ENCODE measurements at regions not wholly inside any gene's neighbourhood (a gene's known extent, or its start where the extent isn't known, plus 50 kb on each side); places are given as distances from the start of the nearest gene placed in this dataset.
A peak's percentile ranks its signal among the peaks of the same experiment; 100 is the strongest.
"Not testable (repeated sequence)": the region's sequence is repeated elsewhere in the genome, so short reads cannot be mapped to it uniquely, and the experiment has no call there.

DNA sequence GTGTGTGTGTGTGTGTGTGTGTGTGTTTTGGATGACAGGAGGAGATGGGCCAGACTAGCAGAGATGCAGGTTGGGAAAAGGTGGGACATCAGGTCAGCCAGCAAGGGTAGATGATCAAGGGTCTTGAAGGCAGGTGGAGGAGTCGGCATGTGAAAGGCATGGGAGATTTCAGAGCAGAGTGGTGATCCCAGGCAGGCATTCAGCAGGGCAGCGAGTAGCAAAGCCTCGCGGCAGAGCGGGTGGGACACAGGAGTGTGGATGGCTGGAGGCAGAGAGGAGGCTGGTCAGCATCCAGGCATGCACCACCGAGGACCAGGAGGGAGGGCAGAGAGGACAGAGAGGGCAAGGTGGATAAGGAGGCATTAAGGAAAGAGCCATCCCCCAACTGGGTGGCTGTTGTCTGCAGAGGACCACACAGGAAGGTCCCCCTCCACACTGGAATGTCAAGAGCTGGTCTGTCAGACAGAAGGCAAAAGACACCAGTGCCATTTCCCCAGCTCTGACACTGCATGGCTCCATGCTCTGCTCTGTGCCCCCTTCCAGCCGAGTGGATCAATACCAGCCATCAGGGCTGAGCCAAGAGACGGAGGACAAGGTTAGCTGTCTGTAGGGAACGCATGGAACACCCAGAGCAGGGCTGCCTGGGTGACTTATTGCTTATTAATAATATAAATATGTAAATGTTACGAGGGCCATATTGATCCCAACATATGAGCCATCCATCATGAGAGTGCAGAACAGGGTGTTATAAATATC is 74.8 kb upstream of the RPL38 start:
- H3K4me3 Mint-ChIP-seq, result no peak overlapping the region
- peaks cover 29% of the 10 kb centered on the region for H3K27me3 Mint-ChIP-seq (ENCODE audit: low read depth)
- ATAC-seq (replicated peaks in 1 of 2), result no peak
- no peaks in the 10 kb centered on the region for H3K36me3 Mint-ChIP-seq (ENCODE audit: insufficient read depth in 2 of 2)
- no peaks in the 10 kb centered on the region for H3K9me3 Mint-ChIP-seq
- no peak overlapping the region for H3K27ac Mint-ChIP-seq
- DNase-seq, result no peak
- H3K4me1 Mint-ChIP-seq (ENCODE audit: low read depth), result no peaks in the 10 kb centered on the region

DNA sequence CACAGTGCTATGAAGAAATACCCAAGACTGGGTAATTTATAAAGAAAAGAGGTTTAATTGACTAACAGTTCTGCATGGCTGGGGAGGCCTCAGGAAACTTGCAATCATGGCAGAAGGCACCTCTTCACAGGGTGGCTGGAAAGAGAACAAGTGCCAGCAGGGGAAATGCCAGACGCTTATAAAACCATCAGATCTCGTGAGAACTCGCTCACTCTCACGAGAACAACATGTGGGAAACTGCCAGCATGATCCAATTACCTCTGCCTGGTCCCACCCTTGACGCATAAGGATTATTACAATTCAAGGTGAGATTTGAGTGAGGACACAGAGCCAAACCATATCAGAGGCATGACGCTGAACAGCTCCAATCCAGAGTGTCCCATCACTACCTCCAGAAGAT is 73.7 kb upstream of the RPL38 start:
- peaks cover 27% of the 10 kb centered on the region for H3K27me3 Mint-ChIP-seq (ENCODE audit: low read depth)
- DNase-seq; H3K36me3 Mint-ChIP-seq (ENCODE audit: insufficient read depth in 2 of 2); H3K4me3 Mint-ChIP-seq; H3K9me3 Mint-ChIP-seq; H3K4me1 Mint-ChIP-seq (ENCODE audit: low read depth); H3K27ac Mint-ChIP-seq; ATAC-seq (replicated peaks in 1 of 2): not testable (repeated sequence)

GRCh38 chr17:74130276-74130675 is 73.2 kb upstream of the RPL38 start:
- Mint-ChIP-seq H3K9me3 (no peaks in the 10 kb centered on the region), H3K4me3 (no peak overlapping the region), H3K27ac (no peak overlapping the region), H3K4me1 (ENCODE audit: low read depth) (no peaks in the 10 kb centered on the region), H3K27me3 (ENCODE audit: low read depth) (peaks cover 22% of the 10 kb centered on the region), H3K36me3 (ENCODE audit: insufficient read depth in 2 of 2) (no peaks in the 10 kb centered on the region)
- ATAC-seq (replicated peaks in 1 of 2) (no peak), DNase-seq (no peak)

DNA sequence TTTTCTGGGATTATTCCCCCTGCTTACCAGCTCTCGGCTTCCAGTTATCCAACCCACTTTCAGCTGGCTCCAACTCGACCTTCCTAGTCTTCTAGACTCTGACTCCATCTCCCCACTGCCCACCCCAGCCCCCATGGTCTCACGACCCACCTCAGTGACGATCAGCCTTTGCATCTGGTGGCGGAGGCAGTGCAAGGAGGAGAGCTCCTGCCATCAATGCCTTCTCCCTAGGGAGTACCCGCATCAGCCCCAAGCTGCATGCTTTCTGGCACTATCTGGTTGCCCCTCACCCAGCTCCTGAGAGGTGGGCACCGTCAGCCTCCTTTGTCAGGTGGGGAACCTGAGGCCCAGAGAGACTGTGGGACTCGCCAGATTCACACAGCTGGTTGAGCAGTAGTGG is 72.6 kb upstream of the RPL38 start:
- no peaks in the 10 kb centered on the region for H3K36me3 Mint-ChIP-seq (ENCODE audit: insufficient read depth in 2 of 2)
- H3K27ac Mint-ChIP-seq, result no peak overlapping the region
- DNase-seq (no peak), ATAC-seq (replicated peaks in 1 of 2) (no peak)
- H3K4me1 Mint-ChIP-seq (ENCODE audit: low read depth), result no peaks in the 10 kb centered on the region
- H3K9me3 Mint-ChIP-seq, result no peaks in the 10 kb centered on the region
- no peak overlapping the region for H3K4me3 Mint-ChIP-seq
- H3K27me3 Mint-ChIP-seq (ENCODE audit: low read depth), result peaks cover 20% of the 10 kb centered on the region

DNA sequence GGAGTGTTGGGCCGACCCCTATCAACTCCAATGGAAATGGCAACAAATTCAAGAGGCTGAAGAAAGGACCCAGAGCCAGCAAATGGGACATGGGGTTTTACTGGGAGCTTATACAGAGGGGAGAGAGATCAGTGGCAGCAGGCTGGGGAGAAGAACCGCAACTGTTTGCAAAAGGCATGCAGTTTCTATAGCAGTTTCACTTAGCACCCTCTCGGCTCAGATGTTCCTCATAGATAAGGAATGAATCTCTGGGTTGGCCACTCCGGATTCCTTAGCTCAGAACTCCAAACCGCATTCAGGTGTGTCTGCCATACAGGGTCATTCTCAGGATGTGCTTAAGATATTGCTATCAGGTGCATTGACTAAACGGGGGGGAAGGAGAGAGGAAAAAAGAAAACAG is 71.1 kb upstream of the RPL38 start:
- DNase-seq (no peak), ATAC-seq (replicated peaks in 1 of 2) (no peak)
- H3K9me3 Mint-ChIP-seq, result no peaks in the 10 kb centered on the region
- no peaks in the 10 kb centered on the region for H3K4me1 Mint-ChIP-seq (ENCODE audit: low read depth)
- H3K27ac Mint-ChIP-seq, result no peak overlapping the region
- H3K4me3 Mint-ChIP-seq, result no peak overlapping the region
- no peaks in the 10 kb centered on the region for H3K36me3 Mint-ChIP-seq (ENCODE audit: insufficient read depth in 2 of 2)
- H3K27me3 Mint-ChIP-seq (ENCODE audit: low read depth), result peaks cover 29% of the 10 kb centered on the region

- DNase-seq (no peak), ATAC-seq (replicated peaks in 1 of 2) (no peak)
- no peak overlapping the region for H3K4me3 Mint-ChIP-seq
- H3K27me3 Mint-ChIP-seq (ENCODE audit: low read depth), result peaks cover 29% of the 10 kb centered on the region
- no peaks in the 10 kb centered on the region for H3K36me3 Mint-ChIP-seq (ENCODE audit: insufficient read depth in 2 of 2)
- no peak overlapping the region for H3K27ac Mint-ChIP-seq
- H3K4me1 Mint-ChIP-seq (ENCODE audit: low read depth), result no peaks in the 10 kb centered on the region
- peaks cover 0 to 2% of the 10 kb centered on the region in 2 donors for H3K9me3 Mint-ChIP-seq
Observed at GRCh38 chr17:74133740-74134139, 69.7 kb upstream of the RPL38 start.

GRCh38 chr17:74134234-74134633 is 69.2 kb upstream of the RPL38 start:
- not testable (repeated sequence) for ATAC-seq (replicated peaks in 1 of 2); H3K36me3 Mint-ChIP-seq (ENCODE audit: insufficient read depth in 2 of 2); H3K4me3 Mint-ChIP-seq; DNase-seq; H3K4me1 Mint-ChIP-seq (ENCODE audit: low read depth); H3K27ac Mint-ChIP-seq; H3K9me3 Mint-ChIP-seq
- peaks cover 29% of the 10 kb centered on the region for H3K27me3 Mint-ChIP-seq (ENCODE audit: low read depth)

DNA sequence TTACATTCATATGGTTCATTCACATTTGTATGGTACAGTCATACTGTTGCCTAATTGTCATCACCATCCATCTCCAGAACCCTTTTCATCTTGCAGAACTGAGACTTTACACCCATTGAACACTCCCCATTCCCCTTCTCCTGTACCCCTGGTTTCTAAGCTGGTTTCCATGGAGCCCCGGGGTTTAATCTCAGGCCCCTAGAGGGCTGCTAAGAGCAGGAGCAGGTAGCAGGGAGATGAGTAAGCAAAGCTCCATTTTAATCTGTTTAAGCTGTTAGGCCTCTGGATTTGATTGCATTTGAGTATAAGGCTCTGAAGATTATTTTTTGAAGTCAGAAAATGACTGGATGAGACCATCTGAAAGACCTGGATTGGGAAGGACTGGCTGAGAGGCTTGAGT is 68.5 kb upstream of the RPL38 start:
- no peaks in the 10 kb centered on the region for H3K4me1 Mint-ChIP-seq (ENCODE audit: low read depth)
- H3K36me3 Mint-ChIP-seq (ENCODE audit: insufficient read depth in 2 of 2), result peaks cover 0 to 4% of the 10 kb centered on the region in 2 donors
- peaks cover 0 to 2% of the 10 kb centered on the region in 2 donors for H3K9me3 Mint-ChIP-seq
- H3K27ac Mint-ChIP-seq, result no peak overlapping the region
- H3K4me3 Mint-ChIP-seq, result no peak overlapping the region
- ATAC-seq (replicated peaks in 1 of 2) (no peak), DNase-seq (no peak)
- H3K27me3 Mint-ChIP-seq (ENCODE audit: low read depth), result peaks cover 29% of the 10 kb centered on the region

DNA sequence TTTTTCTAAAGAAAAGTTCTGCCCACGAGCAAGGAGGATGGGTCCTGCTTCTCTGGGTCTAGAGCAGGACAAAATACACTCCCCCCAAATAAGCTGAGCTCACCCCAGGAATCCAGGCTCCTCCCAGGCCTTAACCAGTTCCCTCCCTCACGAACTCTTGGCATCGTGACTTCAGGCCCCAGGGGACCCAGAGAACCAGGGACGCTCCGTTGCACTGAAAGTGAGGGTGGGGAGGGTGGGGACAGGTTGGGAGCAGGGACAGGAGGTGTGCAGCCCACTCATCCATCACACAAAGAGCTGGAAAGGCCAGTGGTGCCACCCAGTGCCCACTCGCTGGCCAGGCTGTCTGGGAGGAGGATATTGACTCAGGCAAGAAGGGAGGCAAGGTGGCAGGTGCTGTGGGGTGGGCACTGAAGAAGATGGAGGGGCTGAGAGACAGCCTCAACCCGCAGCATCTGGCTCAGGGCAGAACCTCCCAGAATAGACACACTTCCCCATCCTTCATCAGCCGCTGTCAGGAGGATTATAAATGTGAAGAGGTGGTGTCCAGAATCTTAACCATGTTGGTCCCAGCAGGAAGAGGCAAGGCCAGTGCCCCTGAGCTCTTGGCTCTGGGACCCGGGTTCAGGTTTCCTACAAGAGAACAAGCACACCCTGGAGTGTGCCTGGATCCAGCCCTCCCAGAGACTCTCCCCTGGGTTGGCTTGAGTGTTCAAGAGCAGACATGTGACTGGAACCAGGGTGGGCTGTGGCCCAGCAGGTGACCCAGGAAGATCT is 67.9 kb upstream of the RPL38 start:
- ATAC-seq (replicated peaks in 1 of 2), result no peak
- Mint-ChIP-seq H3K9me3 (peaks cover under 1 to 4% of the 10 kb centered on the region in 2 donors), H3K36me3 (ENCODE audit: insufficient read depth in 2 of 2) (peaks cover 2 to 6% of the 10 kb centered on the region in 2 donors), H3K27ac (no peak overlapping the region), H3K4me1 (ENCODE audit: low read depth) (no peaks in the 10 kb centered on the region), H3K27me3 (ENCODE audit: low read depth) (peaks cover 29% of the 10 kb centered on the region), H3K4me3 (no peak overlapping the region)
- no peak for DNase-seq

GRCh38 chr17:74137416-74137815 is 66.1 kb upstream of the RPL38 start:
- Mint-ChIP-seq H3K27me3 (ENCODE audit: low read depth) (peaks cover 21% of the 10 kb centered on the region), H3K4me1 (ENCODE audit: low read depth) (no peaks in the 10 kb centered on the region), H3K27ac (no peak overlapping the region), H3K4me3 (no peak overlapping the region), H3K9me3 (peaks cover 2 to 10% of the 10 kb centered on the region in 2 donors), H3K36me3 (ENCODE audit: insufficient read depth in 2 of 2) (peaks cover 8 to 11% of the 10 kb centered on the region in 2 donors)
- no peak for DNase-seq
- ATAC-seq (replicated peaks in 1 of 2), result no peak

- no peak for DNase-seq
- H3K27ac Mint-ChIP-seq, result no peak overlapping the region
- peaks cover 9 to 15% of the 10 kb centered on the region in 2 donors for H3K9me3 Mint-ChIP-seq
- H3K4me3 Mint-ChIP-seq, result no peak overlapping the region
- ATAC-seq (replicated peaks in 1 of 2), result no peak
- H3K4me1 Mint-ChIP-seq (ENCODE audit: low read depth), result no peaks in the 10 kb centered on the region
- H3K27me3 Mint-ChIP-seq (ENCODE audit: low read depth), result peaks cover 16% of the 10 kb centered on the region
- peaks cover 11 to 21% of the 10 kb centered on the region in 2 donors for H3K36me3 Mint-ChIP-seq (ENCODE audit: insufficient read depth in 2 of 2)
Observed at GRCh38 chr17:74139120-74139519, 64.4 kb upstream of the RPL38 start.

DNA sequence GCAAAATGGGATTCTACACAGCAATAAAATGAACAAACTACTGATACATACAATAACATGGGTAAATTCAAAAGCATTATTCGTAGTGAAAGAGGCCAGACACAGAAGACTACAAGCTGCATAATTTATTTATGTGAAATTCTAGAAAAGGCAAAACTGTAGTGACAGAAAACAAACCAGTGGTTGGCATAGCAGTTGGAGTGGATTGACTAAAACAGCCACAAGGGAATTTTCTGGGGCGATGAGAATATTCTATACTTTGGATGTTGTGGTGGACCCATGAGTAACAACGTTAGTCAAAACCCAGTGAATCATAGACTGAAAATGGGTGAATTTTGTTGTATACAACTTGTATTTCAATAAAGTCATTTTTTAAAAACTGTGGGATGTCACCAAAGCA is 63.2 kb upstream of the RPL38 start:
- Mint-ChIP-seq H3K36me3 (ENCODE audit: insufficient read depth in 2 of 2) (peaks cover 12 to 26% of the 10 kb centered on the region in 2 donors), H3K4me3 (peak overlapping the region in 1 of 2 donors; percentile 31), H3K9me3 (peaks cover 9 to 15% of the 10 kb centered on the region in 2 donors), H3K27me3 (ENCODE audit: low read depth) (peaks cover 22% of the 10 kb centered on the region), H3K4me1 (ENCODE audit: low read depth) (no peaks in the 10 kb centered on the region), H3K27ac (peak overlapping the region; percentile 77)
- DNase-seq (peak; percentile 3 to 4), ATAC-seq (replicated peaks in 1 of 2) (peak; percentile 82 to 90)

GRCh38 chr17:74141612-74142011 is 61.9 kb upstream of the RPL38 start:
- Mint-ChIP-seq H3K9me3 (peaks cover 9 to 15% of the 10 kb centered on the region in 2 donors), H3K36me3 (ENCODE audit: insufficient read depth in 2 of 2) (peaks cover 12 to 26% of the 10 kb centered on the region in 2 donors), H3K4me3 (no peak overlapping the region), H3K27ac (no peak overlapping the region), H3K4me1 (ENCODE audit: low read depth) (no peaks in the 10 kb centered on the region), H3K27me3 (ENCODE audit: low read depth) (peaks cover 21% of the 10 kb centered on the region)
- DNase-seq, result no peak
- ATAC-seq (replicated peaks in 1 of 2), result no peak

Measured in activated T-cell treated with anti-CD3 and anti-CD28 coated beads, Interleukin-2, amount 50 U/mL, for 72 hours (primary cell).